Thyroid gland (tissue), 4 donors: ENCODE measurements at regions not wholly inside any gene's neighbourhood (a gene's known extent, or its start where the extent isn't known, plus 50 kb on each side); places are given as distances from the start of the nearest gene placed in this dataset.

Experiments
- DNase-seq, 2 donors: peaks; one replicate each; pipeline ENCODE4 v3.0.0-alpha.2; 2019
- H3K27ac ChIP-seq, 3 donors: fragments of 200-600 bp; sonication (generic); 1 replicate in 2 of 3; 2 replicates in 1 of 3; pipeline ENCODE4 v1.5.1; 2016 to 2019; ENCODE audit warnings: mild to moderate bottlenecking in 1 of 3, moderate library complexity in 1 of 3
- H3K27me3 ChIP-seq: fragments of 200-600 bp; sonication (generic); one replicate; pipeline ENCODE4 v1.5.1; 2019
- H3K36me3 ChIP-seq, 2 donors: fragments of 200-600 bp; sonication (generic); one replicate each; pipeline ENCODE4 v1.5.1; 2016 to 2019
- H3K4me1 ChIP-seq, 2 donors: fragments of 200-600 bp; sonication (generic); one replicate each; pipeline ENCODE4 v1.5.1; 2017 to 2019
- H3K4me3 ChIP-seq, 3 donors: fragments of 200-600 bp; sonication (generic); replicated peaks in 1 of 3; 1 replicate in 2 of 3; 2 replicates in 1 of 3; pipeline ENCODE4 v1.5.1; 2016; ENCODE audit warnings: mild to moderate bottlenecking in 1 of 3
- H3K9me3 ChIP-seq: fragments of 200-600 bp; sonication (generic); one replicate; pipeline ENCODE4 v1.5.1; 2017
- POLR2A ChIP-seq, 2 donors: fragments of 450-650 bp; IDR thresholded peaks; one replicate each; pipeline ENCODE4 v1.6.1; 2017; ENCODE audit warnings: antibody characterized with exemption in 2 of 2, mild to moderate bottlenecking in 2 of 2, moderate library complexity in 1 of 2
- WGBS, 2 donors: methylation state at CpG; one replicate each; pipeline ENCODE4 v1.1.5; 2017; 5-methylcytosine and 5-hydroxymethylcytosine counted together
- intact Hi-C: fragments of 100-400 bp; cut with DNase I; formaldehyde crosslinking; loops from one replicate; pipeline ENCODE4 v1.15.1; 2023
- TF ChIP-seq, protein P1 (sequence below), 6 experiments: fragments of 200-600 bp in 3 of 6; fragments of 450-650 bp in 3 of 6; sonication (generic) in 3 of 6; IDR thresholded peaks; one replicate each; pipeline ENCODE4 v1.5.1; 2016 to 2019; ENCODE audit warnings: antibody characterized with exemption in 6 of 6, mild to moderate bottlenecking in 2 of 6, inconsistent platforms in 1 of 6, moderate library complexity in 1 of 6

DNA sequence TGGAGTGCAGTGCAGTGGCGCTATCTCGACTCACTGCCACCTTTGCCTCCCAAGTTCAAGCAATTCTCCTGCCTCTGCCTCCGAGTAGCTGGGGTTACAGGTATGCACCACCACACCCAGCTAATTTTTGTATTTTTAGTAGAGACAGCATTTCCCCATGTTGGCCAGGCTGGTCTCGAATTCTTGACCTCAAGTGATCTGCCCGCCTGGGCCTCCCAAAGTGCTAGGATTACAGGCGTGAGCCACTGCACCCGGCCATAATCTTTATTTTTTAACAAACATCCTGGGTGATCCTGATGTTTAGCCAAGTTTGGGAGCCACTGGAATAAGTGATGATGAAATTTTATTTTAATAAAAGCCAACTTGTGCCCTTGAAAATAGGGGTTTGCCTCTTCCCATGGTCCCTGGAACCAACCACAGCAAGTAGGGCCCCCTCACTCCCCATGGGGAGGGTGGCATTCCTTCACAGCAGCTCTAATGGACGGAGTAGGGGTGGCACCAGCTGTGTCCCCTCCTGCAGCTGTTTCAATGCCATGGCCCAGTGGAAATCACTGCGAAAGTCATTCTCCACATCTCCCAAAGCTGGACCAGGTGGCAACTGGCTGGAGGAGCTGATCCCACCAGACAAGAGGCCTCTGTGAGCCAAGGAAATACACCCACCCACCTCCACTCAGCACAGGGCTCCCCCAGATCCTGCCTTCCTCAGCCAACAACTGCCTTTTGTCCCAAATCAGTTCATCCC is 194.8 kb downstream of the ZFP36L2 start:
- Histone ChIP-seq H3K9me3 (no peaks in the 10 kb centered on the region), H3K4me3 (no peak overlapping the region), H3K27ac (peak overlapping the region; percentile 15 to 54 (median 42)), H3K4me1 (peaks cover 12 to 17% of the 10 kb centered on the region in 2 donors), H3K36me3 (no peaks in the 10 kb centered on the region), H3K27me3 (no peaks in the 10 kb centered on the region)
- DNase-seq: no peak
- 82 to 93% methylated on average over 8 to 9 of the region's 9 CpGs for WGBS, 2 donors
- intact Hi-C loops: no loop called here
- no peak for TF ChIP-seq POLR2A (IDR thresholded peaks at IDR 0.05)
- TF ChIP-seq, protein P1, sequence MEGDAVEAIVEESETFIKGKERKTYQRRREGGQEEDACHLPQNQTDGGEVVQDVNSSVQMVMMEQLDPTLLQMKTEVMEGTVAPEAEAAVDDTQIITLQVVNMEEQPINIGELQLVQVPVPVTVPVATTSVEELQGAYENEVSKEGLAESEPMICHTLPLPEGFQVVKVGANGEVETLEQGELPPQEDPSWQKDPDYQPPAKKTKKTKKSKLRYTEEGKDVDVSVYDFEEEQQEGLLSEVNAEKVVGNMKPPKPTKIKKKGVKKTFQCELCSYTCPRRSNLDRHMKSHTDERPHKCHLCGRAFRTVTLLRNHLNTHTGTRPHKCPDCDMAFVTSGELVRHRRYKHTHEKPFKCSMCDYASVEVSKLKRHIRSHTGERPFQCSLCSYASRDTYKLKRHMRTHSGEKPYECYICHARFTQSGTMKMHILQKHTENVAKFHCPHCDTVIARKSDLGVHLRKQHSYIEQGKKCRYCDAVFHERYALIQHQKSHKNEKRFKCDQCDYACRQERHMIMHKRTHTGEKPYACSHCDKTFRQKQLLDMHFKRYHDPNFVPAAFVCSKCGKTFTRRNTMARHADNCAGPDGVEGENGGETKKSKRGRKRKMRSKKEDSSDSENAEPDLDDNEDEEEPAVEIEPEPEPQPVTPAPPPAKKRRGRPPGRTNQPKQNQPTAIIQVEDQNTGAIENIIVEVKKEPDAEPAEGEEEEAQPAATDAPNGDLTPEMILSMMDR (IDR thresholded peaks at IDR 0.05): no peak

- no peak overlapping the region for H3K27ac ChIP-seq
- DNase-seq: no peak
Observed at GRCh38 chr2:43030551-43031307, 195.7 kb downstream of the ZFP36L2 start.

DNA sequence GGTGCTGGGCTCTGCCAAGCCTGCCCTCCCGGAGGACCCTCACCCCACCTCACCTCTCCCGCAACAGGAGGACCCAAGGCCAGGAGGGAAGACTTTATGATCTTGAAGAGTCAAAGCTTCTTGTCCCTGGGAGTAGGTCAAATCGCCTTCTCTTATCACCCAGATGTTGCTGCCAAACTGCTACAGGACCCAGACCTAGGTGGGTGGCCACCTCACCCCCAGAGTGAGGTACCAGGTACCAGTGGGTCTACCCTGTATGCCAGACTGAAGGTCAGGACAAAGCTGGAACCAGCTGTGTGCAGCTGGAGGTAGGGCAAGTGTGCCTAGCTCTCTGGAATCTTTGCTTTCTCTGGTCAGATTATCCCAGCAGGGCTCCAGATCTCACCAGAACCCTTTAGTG is 197.2 kb downstream of the ZFP36L2 start:
- intact Hi-C loops: loop anchor here (5.0 to 10.0 kb wide), 2 partner anchors 203 to 456 kb away; no protein-coding TSS in a partner anchor
- no peak for DNase-seq
- TF ChIP-seq, protein P1 (IDR thresholded peaks at IDR 0.05): no peak
- no peak for TF ChIP-seq POLR2A (IDR thresholded peaks at IDR 0.05)
- Histone ChIP-seq H3K36me3 (no peaks in the 10 kb centered on the region), H3K27ac (no peak overlapping the region), H3K4me3 (no peak overlapping the region), H3K27me3 (no peaks in the 10 kb centered on the region), H3K9me3 (no peaks in the 10 kb centered on the region), H3K4me1 (peaks cover 12 to 22% of the 10 kb centered on the region in 2 donors)
- 96 to 100% methylated on average over 1 to 3 of the region's 3 CpGs for WGBS, 2 donors

More at GRCh38 chr2:43030551-43031307, 195.7 kb downstream of the ZFP36L2 start:
- Histone ChIP-seq H3K4me3 (no peak overlapping the region), H3K36me3 (no peaks in the 10 kb centered on the region), H3K27me3 (no peaks in the 10 kb centered on the region), H3K9me3 (no peaks in the 10 kb centered on the region), H3K4me1 (peaks cover 12 to 22% of the 10 kb centered on the region in 2 donors)
- TF ChIP-seq POLR2A (IDR thresholded peaks at IDR 0.05): no peak
- TF ChIP-seq, protein P1 (IDR thresholded peaks at IDR 0.05): no peak
- intact Hi-C loops: no loop called here
- WGBS, 2 donors: 89 to 96% methylated on average over 8 to 10 of the region's 10 CpGs

DNA sequence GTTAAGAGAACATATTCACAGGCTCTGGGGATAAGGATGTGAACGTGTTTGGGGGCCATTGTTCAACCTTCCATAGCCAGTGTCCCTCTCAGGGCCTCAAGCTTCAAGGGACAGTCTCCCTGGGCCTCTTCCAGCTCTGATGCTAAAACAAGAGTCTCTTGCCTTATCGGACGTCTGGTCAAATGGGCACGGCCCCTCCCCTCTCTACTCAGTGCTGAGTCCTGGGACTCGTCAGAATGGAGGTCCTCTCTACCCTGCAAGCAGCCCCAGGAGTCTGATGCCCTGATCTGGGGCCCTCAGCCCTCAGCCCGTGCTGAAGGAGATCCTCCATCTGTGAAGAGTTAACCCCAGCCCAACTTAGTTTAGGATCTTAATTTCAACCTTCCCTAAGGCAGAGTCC is 198.2 kb downstream of the ZFP36L2 start:
- no peaks in the 10 kb centered on the region for H3K9me3 ChIP-seq
- intact Hi-C loops: loop anchor here (5.0 to 10.0 kb wide), 2 partner anchors 204 to 457 kb away; no protein-coding TSS in a partner anchor
- no peaks in the 10 kb centered on the region for H3K36me3 ChIP-seq
- H3K4me1 ChIP-seq: peaks cover 12 to 22% of the 10 kb centered on the region in 2 donors
- 72 to 76% methylated on average over 5 to 6 of the region's 6 CpGs for WGBS, 2 donors
- DNase-seq: no peak
- TF ChIP-seq, protein P1 (IDR thresholded peaks at IDR 0.05): no peak
- TF ChIP-seq POLR2A (IDR thresholded peaks at IDR 0.05): no peak
- H3K27me3 ChIP-seq: no peaks in the 10 kb centered on the region
- H3K27ac ChIP-seq: no peak overlapping the region
- no peak overlapping the region for H3K4me3 ChIP-seq
